Neural cell (in vitro differentiated cells): ENCODE measurements at regions not wholly inside any gene's neighbourhood (a gene's known extent, or its start where the extent isn't known, plus 50 kb on each side); places are given as distances from the start of the nearest gene placed in this dataset.

Experiments
- H2AFZ ChIP-seq: fragments of 200-600, 300-800 bp; sonication (generic), shearing (Covaris generic); 2 replicates; pipeline ENCODE4 v1.6.0; 2014; ENCODE audit warnings: low read depth, mild to moderate bottlenecking, antibody characterized with exemption, low read length, moderate library complexity
- H3F3A ChIP-seq: fragments of 200-600 bp; shearing (Covaris generic); 2 replicates; pipeline ENCODE4 v1.6.1; 2016; ENCODE audit warnings: mild to moderate bottlenecking, moderate library complexity, mixed read lengths, antibody characterized with exemption, low read length; ENCODE audit not compliant: insufficient read depth, poor library complexity, severe bottlenecking
- H3K27ac ChIP-seq: fragments of 200-600, 300-800 bp; sonication (generic), shearing (Covaris generic); 2 replicates; pipeline ENCODE4 v1.5.1; 2014; ENCODE audit warnings: mild to moderate bottlenecking, low read length, moderate library complexity
- H3K27me3 ChIP-seq: fragments of 300-800, 200-600 bp; sonication (generic), shearing (Covaris generic); 2 replicates; pipeline ENCODE4 v1.6.0; 2014; ENCODE audit warnings: mild to moderate bottlenecking, low read depth, low read length, moderate library complexity; ENCODE audit not compliant: insufficient read depth
- H3K36me3 ChIP-seq: fragments of 300-800, 200-600 bp; sonication (generic), shearing (Covaris generic); 2 replicates; pipeline ENCODE4 v1.5.1; 2014; ENCODE audit warnings: mild to moderate bottlenecking, antibody characterized with exemption, low read length, moderate library complexity; ENCODE audit not compliant: insufficient read depth
- H3K4me2 ChIP-seq: fragments of 300-800, 200-600 bp; sonication (generic), shearing (Covaris generic); 2 replicates; pipeline ENCODE4 v1.6.0; 2014; ENCODE audit warnings: mild to moderate bottlenecking, low read length
- H3K4me3 ChIP-seq: fragments of 300-800, 200-600 bp; sonication (generic), shearing (Covaris generic); 2 replicates; pipeline ENCODE4 v1.5.1; 2014; ENCODE audit warnings: mild to moderate bottlenecking, low read length, moderate library complexity
- H3K79me2 ChIP-seq: fragments of 200-600 bp; shearing (Covaris generic); replicated peaks from 2 replicates; pipeline ENCODE4 v1.6.0; 2014; ENCODE audit warnings: mild to moderate bottlenecking, low read length, moderate library complexity; ENCODE audit not compliant: insufficient read depth
- H3K9ac ChIP-seq: fragments of 300-800, 200-600 bp; sonication (generic), shearing (Covaris generic); 2 replicates; pipeline ENCODE4 v1.6.1; 2016; ENCODE audit warnings: mild to moderate bottlenecking, low read length, mixed read lengths
- H3K9me2 ChIP-seq: fragments of 200-600 bp; shearing (Covaris generic); 2 replicates; pipeline ENCODE4 v1.6.1; 2016; ENCODE audit warnings: mild to moderate bottlenecking, low read length, mixed read lengths; ENCODE audit not compliant: insufficient read depth
- H3K9me3 ChIP-seq: fragments of 200-600, 300-800 bp; sonication (generic), shearing (Covaris generic); 2 replicates; pipeline ENCODE4 v1.6.1; 2016; ENCODE audit warnings: mild to moderate bottlenecking, mixed run types, low read length, moderate library complexity, mixed read lengths
- H4K20me1 ChIP-seq: fragments of 200-600 bp; shearing (Covaris generic); 2 replicates; pipeline ENCODE4 v1.6.1; 2016; ENCODE audit warnings: mild to moderate bottlenecking, mixed run types; ENCODE audit not compliant: insufficient read depth
- CTCF ChIP-seq: fragments of 450-650 bp; IDR thresholded peaks from 2 replicates; pipeline ENCODE4 v1.5.1; 2014; ENCODE audit warnings: antibody characterized with exemption, mild to moderate bottlenecking, moderate library complexity; ENCODE audit not compliant: poor library complexity, severe bottlenecking
- EP300 ChIP-seq: fragments of 450-650 bp; conservative IDR thresholded peaks from 2 replicates; pipeline ENCODE4 v1.6.1; 2014; ENCODE audit warnings: antibody characterized with exemption, mild to moderate bottlenecking, moderate library complexity; ENCODE audit not compliant: poor library complexity, severe bottlenecking
- EZH2 ChIP-seq: fragments of 200-600, 300-800 bp; shearing (Covaris generic), sonication (generic); IDR thresholded peaks from 2 replicates; pipeline ENCODE4 v1.6.1; 2014; ENCODE audit warnings: antibody characterized with exemption, low read length, borderline replicate concordance, mild to moderate bottlenecking; ENCODE audit not compliant: insufficient read depth, poor library complexity, severe bottlenecking
- MXI1 ChIP-seq: fragments of 450-650 bp; conservative IDR thresholded peaks from 2 replicates; pipeline ENCODE4 v1.6.1; 2014; ENCODE audit warnings: antibody characterized with exemption, mild to moderate bottlenecking; ENCODE audit not compliant: poor library complexity, severe bottlenecking
- POLR2AphosphoS5 ChIP-seq: IDR thresholded peaks from 2 replicates; pipeline ENCODE4 v1.6.1; 2012
- RAD21 ChIP-seq: fragments of 450-650 bp; conservative IDR thresholded peaks from 2 replicates; pipeline ENCODE4 v1.6.1; 2014; ENCODE audit warnings: antibody characterized with exemption, mild to moderate bottlenecking, moderate library complexity
- REST ChIP-seq: IDR thresholded peaks from 2 replicates; pipeline ENCODE4 v1.6.1; 2012; ENCODE audit warnings: borderline replicate concordance
- SMC3 ChIP-seq: fragments of 450-650 bp; conservative IDR thresholded peaks from 2 replicates; pipeline ENCODE4 v1.6.1; 2014; ENCODE audit warnings: antibody characterized with exemption, mild to moderate bottlenecking, moderate library complexity; ENCODE audit not compliant: poor library complexity
- TAF1 ChIP-seq: IDR thresholded peaks from 2 replicates; pipeline ENCODE4 v1.6.1; 2012; ENCODE audit warnings: low read depth

- Histone ChIP-seq H3K4me3 (no peak overlapping the region), H3K4me2 (no peak overlapping the region), H3K9me3 (no peaks in the 10 kb centered on the region), H3F3A (no peaks in the 10 kb centered on the region), H3K36me3 (no peaks in the 10 kb centered on the region), H3K9ac (no peak overlapping the region), H3K79me2 (no peaks in the 10 kb centered on the region), H3K27me3 (no peaks in the 10 kb centered on the region), H3K27ac (no peak overlapping the region), H2AFZ (no peak overlapping the region), H3K9me2 (no peaks in the 10 kb centered on the region), H4K20me1 (no peaks in the 10 kb centered on the region)
- no peak for TF ChIP-seq CTCF
- no peak for TF ChIP-seq TAF1
- TF ChIP-seq EP300 = no peak
- no peak for TF ChIP-seq SMC3
- TF ChIP-seq EZH2 = no peak
- TF ChIP-seq RAD21 = no peak
- TF ChIP-seq POLR2AphosphoS5 = no peak
- no peak for TF ChIP-seq REST
- TF ChIP-seq MXI1 = no peak
Measured at GRCh38 chr9:107931071-107931715, 441.6 kb upstream of the KLF4 start.

GRCh38 chr9:107929443-107929842, 439.9 kb upstream of the KLF4 start:
- Histone ChIP-seq H3K4me2 (no peak overlapping the region), H3K79me2 (no peaks in the 10 kb centered on the region), H3K9ac (no peak overlapping the region), H3K4me3 (no peak overlapping the region), H3K27me3 (no peaks in the 10 kb centered on the region), H2AFZ (no peak overlapping the region), H3K27ac (no peak overlapping the region), H3F3A (no peaks in the 10 kb centered on the region), H3K9me2 (no peaks in the 10 kb centered on the region), H4K20me1 (no peaks in the 10 kb centered on the region), H3K36me3 (no peaks in the 10 kb centered on the region), H3K9me3 (no peaks in the 10 kb centered on the region)
- TF ChIP-seq POLR2AphosphoS5 (no peak), TAF1 (no peak), RAD21 (no peak), SMC3 (no peak), EZH2 (no peak), CTCF (no peak), REST (no peak), MXI1 (no peak), EP300 (no peak)
